KMS-11 (cell line): ENCODE measurements at regions not wholly inside any gene's neighbourhood (a gene's known extent, or its start where the extent isn't known, plus 50 kb on each side); places are given as distances from the start of the nearest gene placed in this dataset.

Experiments
- H2AFZ ChIP-seq: fragments of 200-600 bp; sonication (generic); 2 replicates; pipeline ENCODE4 v1.6.1; 2016; ENCODE audit warnings: antibody characterized with exemption, mixed run types, low read depth
- H3K27ac ChIP-seq: fragments of 200-600 bp; sonication (generic); 2 replicates; pipeline ENCODE4 v1.6.1; 2016; ENCODE audit warnings: mild to moderate bottlenecking, mixed run types
- H3K27me3 ChIP-seq: fragments of 200-600 bp; sonication (generic); 2 replicates; pipeline ENCODE4 v1.6.1; 2017; ENCODE audit warnings: mild to moderate bottlenecking, low read depth, mixed run types, moderate library complexity; ENCODE audit not compliant: insufficient read depth
- H3K36me3 ChIP-seq: fragments of 200-600 bp; sonication (generic); 2 replicates; pipeline ENCODE4 v1.6.1; 2017; ENCODE audit warnings: mild to moderate bottlenecking, mixed run types; ENCODE audit not compliant: insufficient read depth
- H3K4me1 ChIP-seq: fragments of 200-600 bp; sonication (generic); 2 replicates; pipeline ENCODE4 v1.6.1; 2016; ENCODE audit warnings: mild to moderate bottlenecking, low read depth, mixed run types; ENCODE audit not compliant: poor library complexity, severe bottlenecking
- H3K4me2 ChIP-seq: fragments of 200-600 bp; sonication (generic); 2 replicates; pipeline ENCODE4 v1.7.0; 2016; ENCODE audit warnings: mild to moderate bottlenecking, mixed run types
- H3K4me3 ChIP-seq: fragments of 200-600 bp; sonication (generic); IDR thresholded peaks from 2 replicates; pipeline ENCODE4 v1.6.1; 2017; ENCODE audit warnings: low read depth, low read length, mixed read lengths; ENCODE audit not compliant: insufficient read depth
- H3K79me2 ChIP-seq: fragments of 200-600 bp; sonication (generic); 2 replicates; pipeline ENCODE4 v1.6.1; 2016; ENCODE audit warnings: low read depth, mixed run types; ENCODE audit not compliant: insufficient read depth
- H3K9ac ChIP-seq: fragments of 200-600 bp; sonication (generic); 2 replicates; pipeline ENCODE4 v1.6.1; 2016; ENCODE audit warnings: mild to moderate bottlenecking, mixed run types
- H4K20me1 ChIP-seq: fragments of 200-600 bp; sonication (generic); 2 replicates; pipeline ENCODE4 v1.6.1; 2016; ENCODE audit warnings: mild to moderate bottlenecking, mixed run types; ENCODE audit not compliant: insufficient read depth
- CTCF ChIP-seq: fragments of 200-600 bp; sonication (generic); conservative IDR thresholded peaks from 2 replicates; pipeline ENCODE4 v1.6.1; 2017; ENCODE audit warnings: low read depth, mild to moderate bottlenecking, antibody characterized with exemption, low read length, moderate library complexity, mixed read lengths

GRCh38 chr12:24230061-24230701, 280.7 kb upstream of the SOX5 start:
- no peaks in the 10 kb centered on the region for H3K79me2 ChIP-seq
- no peak overlapping the region for H3K9ac ChIP-seq
- no peaks in the 10 kb centered on the region for H3K27me3 ChIP-seq
- H3K4me1 ChIP-seq, result no peaks in the 10 kb centered on the region
- TF ChIP-seq CTCF, result no peak
- no peak overlapping the region for H3K4me3 ChIP-seq
- no peaks in the 10 kb centered on the region for H4K20me1 ChIP-seq
- no peaks in the 10 kb centered on the region for H3K36me3 ChIP-seq
- no peak overlapping the region for H3K27ac ChIP-seq
- H3K4me2 ChIP-seq, result no peak overlapping the region
- no peak overlapping the region for H2AFZ ChIP-seq

DNA sequence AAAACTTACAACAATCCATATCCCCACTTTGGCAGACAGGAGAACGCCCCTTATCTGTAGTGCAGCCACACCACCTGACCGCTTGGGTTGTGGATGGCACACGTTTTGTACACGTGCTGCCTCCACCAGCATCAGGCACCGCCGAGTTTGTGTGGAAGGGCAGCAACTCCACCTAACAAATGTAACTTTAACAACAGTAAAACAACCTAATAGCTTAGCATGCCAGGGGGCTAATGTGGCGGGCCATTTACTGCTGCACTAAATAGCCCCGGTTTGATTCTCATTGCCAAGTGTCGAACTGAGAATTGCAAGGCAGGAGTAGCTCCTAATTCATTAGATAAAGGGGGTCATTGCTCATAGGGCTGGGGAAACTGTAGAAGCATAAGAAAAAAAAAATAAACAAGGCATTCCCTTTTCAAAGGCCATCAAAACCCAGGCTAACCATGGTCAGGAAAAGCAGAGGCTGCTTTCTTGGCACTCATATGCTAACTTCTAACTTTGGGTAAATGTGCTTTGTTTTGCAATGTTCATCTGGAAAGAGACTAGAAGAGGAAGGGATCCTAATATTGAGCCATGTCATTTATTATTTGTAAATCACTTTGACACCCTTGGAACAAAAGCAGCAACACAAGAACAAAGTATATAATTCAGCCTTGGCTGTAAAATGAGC, 279.7 kb upstream of the SOX5 start:
- no peaks in the 10 kb centered on the region for H3K4me1 ChIP-seq
- TF ChIP-seq CTCF, result no peak
- no peaks in the 10 kb centered on the region for H3K36me3 ChIP-seq
- no peak overlapping the region for H3K27ac ChIP-seq
- no peaks in the 10 kb centered on the region for H3K27me3 ChIP-seq
- H4K20me1 ChIP-seq, result no peaks in the 10 kb centered on the region
- H3K4me2 ChIP-seq, result no peak overlapping the region
- no peaks in the 10 kb centered on the region for H3K79me2 ChIP-seq
- no peak overlapping the region for H2AFZ ChIP-seq
- H3K9ac ChIP-seq, result no peak overlapping the region
- H3K4me3 ChIP-seq, result no peak overlapping the region

- H3K79me2 ChIP-seq, result no peaks in the 10 kb centered on the region
- H2AFZ ChIP-seq, result no peak overlapping the region
- H3K27me3 ChIP-seq, result no peaks in the 10 kb centered on the region
Observed at GRCh38 chr12:24228371-24228770, 278.9 kb upstream of the SOX5 start.

GRCh38 chr12:24227551-24227950, 278.1 kb upstream of the SOX5 start:
- H3K4me3 ChIP-seq, result no peak overlapping the region
- no peak overlapping the region for H3K27ac ChIP-seq
- no peaks in the 10 kb centered on the region for H3K27me3 ChIP-seq
- no peaks in the 10 kb centered on the region for H3K36me3 ChIP-seq
- H3K4me2 ChIP-seq, result no peak overlapping the region
- no peak overlapping the region for H3K9ac ChIP-seq
- H4K20me1 ChIP-seq, result no peaks in the 10 kb centered on the region
- no peak overlapping the region for H2AFZ ChIP-seq
- H3K4me1 ChIP-seq, result no peaks in the 10 kb centered on the region
- no peak for TF ChIP-seq CTCF
- H3K79me2 ChIP-seq, result no peaks in the 10 kb centered on the region

More at GRCh38 chr12:24228371-24228770, 278.9 kb upstream of the SOX5 start:
- Histone ChIP-seq H4K20me1 (no peaks in the 10 kb centered on the region), H3K4me1 (no peaks in the 10 kb centered on the region), H3K9ac (no peak overlapping the region), H3K27ac (no peak overlapping the region), H3K36me3 (no peaks in the 10 kb centered on the region), H3K4me2 (no peak overlapping the region), H3K4me3 (no peak overlapping the region)
- no peak for TF ChIP-seq CTCF
